ENCODE measurements at regions not wholly inside any gene's neighbourhood (a gene's known extent, or its start where the extent isn't known, plus 50 kb on each side); places are given as distances from the start of the nearest gene placed in this dataset.

DNA sequence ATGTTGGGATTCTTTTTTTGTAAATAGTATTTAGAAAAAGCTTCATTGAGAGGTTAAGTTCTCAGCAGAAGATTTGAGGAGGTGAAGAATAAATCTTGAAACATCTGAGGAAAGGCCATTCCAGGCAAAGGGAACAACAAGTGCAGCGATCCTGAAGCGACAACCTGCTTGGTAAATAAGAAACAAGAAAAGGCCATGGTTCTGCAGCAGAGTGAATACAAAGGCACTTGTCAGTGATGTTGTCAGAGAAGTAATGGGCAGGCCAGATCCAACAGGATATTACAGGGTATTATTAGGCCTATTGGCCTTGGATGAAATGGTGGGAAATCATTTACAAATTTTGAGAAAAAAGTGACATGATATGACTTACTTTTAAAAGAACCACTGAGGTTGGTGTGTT lies 960.0 kb downstream of the PLA2G4A start:
- TF ChIP-seq, protein P1, sequence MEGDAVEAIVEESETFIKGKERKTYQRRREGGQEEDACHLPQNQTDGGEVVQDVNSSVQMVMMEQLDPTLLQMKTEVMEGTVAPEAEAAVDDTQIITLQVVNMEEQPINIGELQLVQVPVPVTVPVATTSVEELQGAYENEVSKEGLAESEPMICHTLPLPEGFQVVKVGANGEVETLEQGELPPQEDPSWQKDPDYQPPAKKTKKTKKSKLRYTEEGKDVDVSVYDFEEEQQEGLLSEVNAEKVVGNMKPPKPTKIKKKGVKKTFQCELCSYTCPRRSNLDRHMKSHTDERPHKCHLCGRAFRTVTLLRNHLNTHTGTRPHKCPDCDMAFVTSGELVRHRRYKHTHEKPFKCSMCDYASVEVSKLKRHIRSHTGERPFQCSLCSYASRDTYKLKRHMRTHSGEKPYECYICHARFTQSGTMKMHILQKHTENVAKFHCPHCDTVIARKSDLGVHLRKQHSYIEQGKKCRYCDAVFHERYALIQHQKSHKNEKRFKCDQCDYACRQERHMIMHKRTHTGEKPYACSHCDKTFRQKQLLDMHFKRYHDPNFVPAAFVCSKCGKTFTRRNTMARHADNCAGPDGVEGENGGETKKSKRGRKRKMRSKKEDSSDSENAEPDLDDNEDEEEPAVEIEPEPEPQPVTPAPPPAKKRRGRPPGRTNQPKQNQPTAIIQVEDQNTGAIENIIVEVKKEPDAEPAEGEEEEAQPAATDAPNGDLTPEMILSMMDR (IDR thresholded peaks at IDR 0.05): no peak
- TF ChIP-seq POLR2AphosphoS2 (conservative IDR thresholded peaks at IDR 0.05; ENCODE audit: low read length): no peak
- TF ChIP-seq MAFK (IDR thresholded peaks at IDR 0.05; ENCODE audit: partially characterized antibody): no peak
- TF ChIP-seq HEYL (CRISPR knock-in tag; IDR thresholded peaks at IDR 0.05): no peak
- no peak for TF ChIP-seq POLR2A (IDR thresholded peaks at IDR 0.05; ENCODE audit: low read length)
- TF ChIP-seq, protein P2, sequence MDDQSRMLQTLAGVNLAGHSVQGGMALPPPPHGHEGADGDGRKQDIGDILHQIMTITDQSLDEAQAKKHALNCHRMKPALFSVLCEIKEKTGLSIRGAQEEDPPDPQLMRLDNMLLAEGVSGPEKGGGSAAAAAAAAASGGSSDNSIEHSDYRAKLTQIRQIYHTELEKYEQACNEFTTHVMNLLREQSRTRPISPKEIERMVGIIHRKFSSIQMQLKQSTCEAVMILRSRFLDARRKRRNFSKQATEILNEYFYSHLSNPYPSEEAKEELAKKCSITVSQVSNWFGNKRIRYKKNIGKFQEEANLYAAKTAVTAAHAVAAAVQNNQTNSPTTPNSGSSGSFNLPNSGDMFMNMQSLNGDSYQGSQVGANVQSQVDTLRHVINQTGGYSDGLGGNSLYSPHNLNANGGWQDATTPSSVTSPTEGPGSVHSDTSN (IDR thresholded peaks at IDR 0.05): no peak
- no peak for TF ChIP-seq CHD2 (IDR thresholded peaks at IDR 0.05; ENCODE audit: low read length, partially characterized antibody)
- no peak for TF ChIP-seq NR3C1 (IDR thresholded peaks at IDR 0.05)
- TF ChIP-seq, protein P3, sequence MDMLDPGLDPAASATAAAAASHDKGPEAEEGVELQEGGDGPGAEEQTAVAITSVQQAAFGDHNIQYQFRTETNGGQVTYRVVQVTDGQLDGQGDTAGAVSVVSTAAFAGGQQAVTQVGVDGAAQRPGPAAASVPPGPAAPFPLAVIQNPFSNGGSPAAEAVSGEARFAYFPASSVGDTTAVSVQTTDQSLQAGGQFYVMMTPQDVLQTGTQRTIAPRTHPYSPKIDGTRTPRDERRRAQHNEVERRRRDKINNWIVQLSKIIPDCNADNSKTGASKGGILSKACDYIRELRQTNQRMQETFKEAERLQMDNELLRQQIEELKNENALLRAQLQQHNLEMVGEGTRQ (IDR thresholded peaks at IDR 0.05): no peak
- no peak for TF ChIP-seq RARB (CRISPR knock-in tag; IDR thresholded peaks at IDR 0.05)
- TF ChIP-seq, protein P4, sequence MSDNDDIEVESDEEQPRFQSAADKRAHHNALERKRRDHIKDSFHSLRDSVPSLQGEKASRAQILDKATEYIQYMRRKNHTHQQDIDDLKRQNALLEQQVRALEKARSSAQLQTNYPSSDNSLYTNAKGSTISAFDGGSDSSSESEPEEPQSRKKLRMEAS (IDR thresholded peaks at IDR 0.05): no peak
- TF ChIP-seq, protein P5, sequence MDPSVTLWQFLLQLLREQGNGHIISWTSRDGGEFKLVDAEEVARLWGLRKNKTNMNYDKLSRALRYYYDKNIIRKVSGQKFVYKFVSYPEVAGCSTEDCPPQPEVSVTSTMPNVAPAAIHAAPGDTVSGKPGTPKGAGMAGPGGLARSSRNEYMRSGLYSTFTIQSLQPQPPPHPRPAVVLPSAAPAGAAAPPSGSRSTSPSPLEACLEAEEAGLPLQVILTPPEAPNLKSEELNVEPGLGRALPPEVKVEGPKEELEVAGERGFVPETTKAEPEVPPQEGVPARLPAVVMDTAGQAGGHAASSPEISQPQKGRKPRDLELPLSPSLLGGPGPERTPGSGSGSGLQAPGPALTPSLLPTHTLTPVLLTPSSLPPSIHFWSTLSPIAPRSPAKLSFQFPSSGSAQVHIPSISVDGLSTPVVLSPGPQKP (IDR thresholded peaks at IDR 0.05; ENCODE audit: low read depth, low read length): no peak

Data from A549 (cell line).